ENCODE measurements at regions not wholly inside any gene's neighbourhood (a gene's known extent, or its start where the extent isn't known, plus 50 kb on each side); places are given as distances from the start of the nearest gene placed in this dataset.
A peak's percentile ranks its signal among the peaks of the same experiment; 100 is the strongest.

DNA sequence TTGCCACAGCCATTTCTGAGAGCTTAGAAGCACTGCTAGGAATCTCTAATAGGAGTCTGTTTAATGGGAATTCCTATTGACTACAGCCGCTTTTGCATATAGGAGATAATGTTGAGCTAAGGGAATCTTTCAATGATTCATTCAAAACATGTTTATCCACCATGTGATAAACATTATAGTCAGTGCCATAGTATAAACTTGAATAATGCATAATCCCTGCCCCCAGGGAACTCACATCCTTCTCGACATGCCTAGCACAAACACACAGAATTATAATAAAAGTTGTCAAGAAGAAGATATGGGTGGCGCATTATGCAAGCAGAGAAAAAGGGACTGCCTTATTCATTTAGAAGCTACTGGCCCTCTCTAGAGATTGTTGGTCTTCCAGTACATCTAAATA lies 248.0 kb downstream of the DAD1 start:
- in situ Hi-C loops (cut with HindIII; ENCODE audit: low sequenced_read_pairs): no loop called here
- TF ChIP-seq, protein P1, sequence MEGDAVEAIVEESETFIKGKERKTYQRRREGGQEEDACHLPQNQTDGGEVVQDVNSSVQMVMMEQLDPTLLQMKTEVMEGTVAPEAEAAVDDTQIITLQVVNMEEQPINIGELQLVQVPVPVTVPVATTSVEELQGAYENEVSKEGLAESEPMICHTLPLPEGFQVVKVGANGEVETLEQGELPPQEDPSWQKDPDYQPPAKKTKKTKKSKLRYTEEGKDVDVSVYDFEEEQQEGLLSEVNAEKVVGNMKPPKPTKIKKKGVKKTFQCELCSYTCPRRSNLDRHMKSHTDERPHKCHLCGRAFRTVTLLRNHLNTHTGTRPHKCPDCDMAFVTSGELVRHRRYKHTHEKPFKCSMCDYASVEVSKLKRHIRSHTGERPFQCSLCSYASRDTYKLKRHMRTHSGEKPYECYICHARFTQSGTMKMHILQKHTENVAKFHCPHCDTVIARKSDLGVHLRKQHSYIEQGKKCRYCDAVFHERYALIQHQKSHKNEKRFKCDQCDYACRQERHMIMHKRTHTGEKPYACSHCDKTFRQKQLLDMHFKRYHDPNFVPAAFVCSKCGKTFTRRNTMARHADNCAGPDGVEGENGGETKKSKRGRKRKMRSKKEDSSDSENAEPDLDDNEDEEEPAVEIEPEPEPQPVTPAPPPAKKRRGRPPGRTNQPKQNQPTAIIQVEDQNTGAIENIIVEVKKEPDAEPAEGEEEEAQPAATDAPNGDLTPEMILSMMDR (IDR thresholded peaks at IDR 0.05; ENCODE audit: low read depth, low read length): no peak
- no peak for DNase-seq (ENCODE audit: low read depth, low spot score)
- no peak overlapping the region for H3K4me3 ChIP-seq (ENCODE audit: low read depth, low read length)

- no peak overlapping the region for H3K4me3 ChIP-seq (ENCODE audit: low read depth, low read length)
- TF ChIP-seq, protein P1 (IDR thresholded peaks at IDR 0.05; ENCODE audit: low read depth, low read length): no peak
- DNase-seq (ENCODE audit: low read depth, low spot score): peak; percentile 96
- in situ Hi-C loops (cut with HindIII; ENCODE audit: low sequenced_read_pairs): no loop called here
Observed at GRCh38 chr14:22338917-22339715, 249.9 kb downstream of the DAD1 start.

GRCh38 chr14:22338381-22338780 lies 250.6 kb downstream of the DAD1 start:
- no peak overlapping the region for H3K4me3 ChIP-seq (ENCODE audit: low read depth, low read length)
- no peak for DNase-seq (ENCODE audit: low read depth, low spot score)
- TF ChIP-seq, protein P1 (IDR thresholded peaks at IDR 0.05; ENCODE audit: low read depth, low read length): no peak
- in situ Hi-C loops (cut with HindIII; ENCODE audit: low sequenced_read_pairs): no loop called here

- in situ Hi-C loops (cut with HindIII; ENCODE audit: low sequenced_read_pairs): no loop called here
- TF ChIP-seq, protein P1 (IDR thresholded peaks at IDR 0.05; ENCODE audit: low read depth, low read length): no peak
- DNase-seq (ENCODE audit: low read depth, low spot score): no peak
- H3K4me3 ChIP-seq (ENCODE audit: low read depth, low read length): no peak overlapping the region
Observed at GRCh38 chr14:22337938-22338337, 251.1 kb downstream of the DAD1 start.

GRCh38 chr14:22337521-22337920 lies 251.5 kb downstream of the DAD1 start:
- no peak overlapping the region for H3K4me3 ChIP-seq (ENCODE audit: low read depth, low read length)
- TF ChIP-seq, protein P1 (IDR thresholded peaks at IDR 0.05; ENCODE audit: low read depth, low read length): no peak
- no peak for DNase-seq (ENCODE audit: low read depth, low spot score)
- in situ Hi-C loops (cut with HindIII; ENCODE audit: low sequenced_read_pairs): no loop called here

- DNase-seq (ENCODE audit: low read depth, low spot score): no peak
- no peak overlapping the region for H3K4me3 ChIP-seq (ENCODE audit: low read depth, low read length)
- in situ Hi-C loops (cut with HindIII; ENCODE audit: low sequenced_read_pairs): no loop called here
- TF ChIP-seq, protein P1 (IDR thresholded peaks at IDR 0.05; ENCODE audit: low read depth, low read length): no peak
Observed at GRCh38 chr14:22336031-22336430, 253.0 kb downstream of the DAD1 start.

Measured in astrocyte of the spinal cord (primary cell).